ENCODE measurements at regions not wholly inside any gene's neighbourhood (a gene's known extent, or its start where the extent isn't known, plus 50 kb on each side); places are given as distances from the start of the nearest gene placed in this dataset.

GRCh38 chr1:56218023-56218422 lies 361.3 kb downstream of the PLPP3 start:
- Mint-ChIP-seq H3K36me3 (ENCODE audit: low read depth, unreplicated experiment) (no peaks in the 10 kb centered on the region), H3K9me3 (ENCODE audit: unreplicated experiment) (no peaks in the 10 kb centered on the region), H3K27ac (ENCODE audit: unreplicated experiment) (no peak overlapping the region), H3K27me3 (ENCODE audit: unreplicated experiment) (no peaks in the 10 kb centered on the region), H3K4me1 (ENCODE audit: unreplicated experiment) (peaks cover 5% of the 10 kb centered on the region), H3K4me3 (ENCODE audit: unreplicated experiment) (no peak overlapping the region)
- TF ChIP-seq CTCF (IDR thresholded peaks at IDR 0.05; ENCODE audit: unreplicated experiment), result no peak
- no peak for DNase-seq (ENCODE audit: low spot score)

GRCh38 chr1:56216218-56216617 lies 363.1 kb downstream of the PLPP3 start:
- no peak overlapping the region for H3K4me3 Mint-ChIP-seq (ENCODE audit: unreplicated experiment)
- H3K4me1 Mint-ChIP-seq (ENCODE audit: unreplicated experiment), result peaks cover 5% of the 10 kb centered on the region
- no peak for DNase-seq (ENCODE audit: low spot score)
- H3K9me3 Mint-ChIP-seq (ENCODE audit: unreplicated experiment), result no peaks in the 10 kb centered on the region
- no peak for TF ChIP-seq CTCF (IDR thresholded peaks at IDR 0.05; ENCODE audit: unreplicated experiment)
- H3K27ac Mint-ChIP-seq (ENCODE audit: unreplicated experiment), result no peak overlapping the region
- no peaks in the 10 kb centered on the region for H3K36me3 Mint-ChIP-seq (ENCODE audit: low read depth, unreplicated experiment)
- H3K27me3 Mint-ChIP-seq (ENCODE audit: unreplicated experiment), result no peaks in the 10 kb centered on the region

GRCh38 chr1:56215771-56216170 lies 363.6 kb downstream of the PLPP3 start:
- Mint-ChIP-seq H3K27me3 (ENCODE audit: unreplicated experiment) (no peaks in the 10 kb centered on the region), H3K4me1 (ENCODE audit: unreplicated experiment) (peaks cover 5% of the 10 kb centered on the region), H3K4me3 (ENCODE audit: unreplicated experiment) (no peak overlapping the region), H3K27ac (ENCODE audit: unreplicated experiment) (no peak overlapping the region), H3K9me3 (ENCODE audit: unreplicated experiment) (no peaks in the 10 kb centered on the region), H3K36me3 (ENCODE audit: low read depth, unreplicated experiment) (no peaks in the 10 kb centered on the region)
- DNase-seq (ENCODE audit: low spot score), result no peak
- TF ChIP-seq CTCF (IDR thresholded peaks at IDR 0.05; ENCODE audit: unreplicated experiment), result no peak

- Mint-ChIP-seq H3K36me3 (ENCODE audit: low read depth, unreplicated experiment) (no peaks in the 10 kb centered on the region), H3K4me1 (ENCODE audit: unreplicated experiment) (peaks cover 5% of the 10 kb centered on the region), H3K27ac (ENCODE audit: unreplicated experiment) (no peak overlapping the region), H3K9me3 (ENCODE audit: unreplicated experiment) (no peaks in the 10 kb centered on the region), H3K27me3 (ENCODE audit: unreplicated experiment) (no peaks in the 10 kb centered on the region), H3K4me3 (ENCODE audit: unreplicated experiment) (no peak overlapping the region)
- no peak for TF ChIP-seq CTCF (IDR thresholded peaks at IDR 0.05; ENCODE audit: unreplicated experiment)
- no peak for DNase-seq (ENCODE audit: low spot score)
Measured at GRCh38 chr1:56215086-56215485, 364.3 kb downstream of the PLPP3 start.

GRCh38 chr1:56213068-56213467 lies 366.3 kb downstream of the PLPP3 start:
- Mint-ChIP-seq H3K27ac (ENCODE audit: unreplicated experiment) (no peak overlapping the region), H3K27me3 (ENCODE audit: unreplicated experiment) (no peaks in the 10 kb centered on the region), H3K36me3 (ENCODE audit: low read depth, unreplicated experiment) (no peaks in the 10 kb centered on the region), H3K4me1 (ENCODE audit: unreplicated experiment) (peaks cover 5% of the 10 kb centered on the region), H3K4me3 (ENCODE audit: unreplicated experiment) (no peak overlapping the region), H3K9me3 (ENCODE audit: unreplicated experiment) (no peaks in the 10 kb centered on the region)
- TF ChIP-seq CTCF (IDR thresholded peaks at IDR 0.05; ENCODE audit: unreplicated experiment), result no peak
- no peak for DNase-seq (ENCODE audit: low spot score)

Measured in endothelial cell (in vitro differentiated cells).